Peyer's patch (tissue), 4 donors: ENCODE measurements at regions not wholly inside any gene's neighbourhood (a gene's known extent, or its start where the extent isn't known, plus 50 kb on each side); places are given as distances from the start of the nearest gene placed in this dataset.

Experiments used
- DNase-seq, 3 donors: peaks; one replicate each; pipeline ENCODE4 v3.0.0-alpha.2; 2017 to 2019
- H3K27ac ChIP-seq, 4 donors: fragments of 200-600 bp; sonication (generic); one replicate each; pipeline ENCODE4 v1.5.1; 2016 to 2019
- H3K27me3 ChIP-seq, 2 donors: fragments of 200-600 bp; sonication (generic); one replicate each; pipeline ENCODE4 v1.5.1; 2019
- H3K36me3 ChIP-seq, 3 donors: fragments of 200-600 bp; sonication (generic); one replicate each; pipeline ENCODE4 v1.5.1; 2016 to 2019
- H3K4me1 ChIP-seq, 4 donors: fragments of 200-600 bp; sonication (generic); one replicate each; pipeline ENCODE4 v1.5.1; 2016 to 2019
- H3K4me3 ChIP-seq, 4 donors: fragments of 200-600 bp; sonication (generic); 1 replicate in 3 of 4; 2 replicates in 1 of 4; pipeline ENCODE4 v1.5.1; 2016 to 2019; ENCODE audit warnings: mild to moderate bottlenecking in 1 of 4
- H3K9me3 ChIP-seq, 4 donors: fragments of 200-600 bp; sonication (generic); one replicate each; pipeline ENCODE4 v1.5.1; 2016 to 2019; ENCODE audit warnings: mild to moderate bottlenecking in 1 of 4
- POLR2A ChIP-seq, 2 donors: fragments of 450-650 bp; IDR thresholded peaks; one replicate each; pipeline ENCODE4 v1.5.1; 2017; ENCODE audit warnings: antibody characterized with exemption in 2 of 2, mild to moderate bottlenecking in 2 of 2, moderate library complexity in 2 of 2
- TF ChIP-seq, protein P1 (sequence below), 6 experiments: fragments of 450-650 bp in 4 of 6; fragments of 200-600 bp in 2 of 6; sonication (generic) in 1 of 6; IDR thresholded peaks; one replicate each; pipeline ENCODE4 v1.5.1; 2017 to 2019; ENCODE audit warnings: antibody characterized with exemption in 6 of 6, mild to moderate bottlenecking in 3 of 6, moderate library complexity in 1 of 6

GRCh38 chr1:5156416-5157120 is 502.2 kb downstream of the AJAP1 start:
- no peak for DNase-seq
- no peak for TF ChIP-seq POLR2A (IDR thresholded peaks at IDR 0.05)
- TF ChIP-seq, protein P1, sequence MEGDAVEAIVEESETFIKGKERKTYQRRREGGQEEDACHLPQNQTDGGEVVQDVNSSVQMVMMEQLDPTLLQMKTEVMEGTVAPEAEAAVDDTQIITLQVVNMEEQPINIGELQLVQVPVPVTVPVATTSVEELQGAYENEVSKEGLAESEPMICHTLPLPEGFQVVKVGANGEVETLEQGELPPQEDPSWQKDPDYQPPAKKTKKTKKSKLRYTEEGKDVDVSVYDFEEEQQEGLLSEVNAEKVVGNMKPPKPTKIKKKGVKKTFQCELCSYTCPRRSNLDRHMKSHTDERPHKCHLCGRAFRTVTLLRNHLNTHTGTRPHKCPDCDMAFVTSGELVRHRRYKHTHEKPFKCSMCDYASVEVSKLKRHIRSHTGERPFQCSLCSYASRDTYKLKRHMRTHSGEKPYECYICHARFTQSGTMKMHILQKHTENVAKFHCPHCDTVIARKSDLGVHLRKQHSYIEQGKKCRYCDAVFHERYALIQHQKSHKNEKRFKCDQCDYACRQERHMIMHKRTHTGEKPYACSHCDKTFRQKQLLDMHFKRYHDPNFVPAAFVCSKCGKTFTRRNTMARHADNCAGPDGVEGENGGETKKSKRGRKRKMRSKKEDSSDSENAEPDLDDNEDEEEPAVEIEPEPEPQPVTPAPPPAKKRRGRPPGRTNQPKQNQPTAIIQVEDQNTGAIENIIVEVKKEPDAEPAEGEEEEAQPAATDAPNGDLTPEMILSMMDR (IDR thresholded peaks at IDR 0.05): no peak
- Histone ChIP-seq H3K9me3 (no peaks in the 10 kb centered on the region), H3K27ac (no peak overlapping the region), H3K4me3 (no peak overlapping the region), H3K27me3 (no peaks in the 10 kb centered on the region), H3K36me3 (no peaks in the 10 kb centered on the region), H3K4me1 (no peaks in the 10 kb centered on the region)

- no peaks in the 10 kb centered on the region for H3K27me3 ChIP-seq
- H3K9me3 ChIP-seq: no peaks in the 10 kb centered on the region
- H3K27ac ChIP-seq: no peak overlapping the region
- H3K4me1 ChIP-seq: no peaks in the 10 kb centered on the region
- H3K4me3 ChIP-seq: no peak overlapping the region
- no peak for TF ChIP-seq POLR2A (IDR thresholded peaks at IDR 0.05)
- TF ChIP-seq, protein P1 (IDR thresholded peaks at IDR 0.05): no peak
- H3K36me3 ChIP-seq: no peaks in the 10 kb centered on the region
- no peak for DNase-seq
These were observed 497.1 kb downstream of the AJAP1 start for GRCh38 chr1:5151511-5151910.

- Histone ChIP-seq H3K4me1 (no peaks in the 10 kb centered on the region), H3K4me3 (no peak overlapping the region), H3K27me3 (no peaks in the 10 kb centered on the region), H3K36me3 (no peaks in the 10 kb centered on the region), H3K9me3 (no peaks in the 10 kb centered on the region), H3K27ac (no peak overlapping the region)
- TF ChIP-seq POLR2A (IDR thresholded peaks at IDR 0.05): no peak
- TF ChIP-seq, protein P1 (IDR thresholded peaks at IDR 0.05): no peak
- no peak for DNase-seq
These were observed 495.8 kb downstream of the AJAP1 start for GRCh38 chr1:5150191-5150590.

DNA sequence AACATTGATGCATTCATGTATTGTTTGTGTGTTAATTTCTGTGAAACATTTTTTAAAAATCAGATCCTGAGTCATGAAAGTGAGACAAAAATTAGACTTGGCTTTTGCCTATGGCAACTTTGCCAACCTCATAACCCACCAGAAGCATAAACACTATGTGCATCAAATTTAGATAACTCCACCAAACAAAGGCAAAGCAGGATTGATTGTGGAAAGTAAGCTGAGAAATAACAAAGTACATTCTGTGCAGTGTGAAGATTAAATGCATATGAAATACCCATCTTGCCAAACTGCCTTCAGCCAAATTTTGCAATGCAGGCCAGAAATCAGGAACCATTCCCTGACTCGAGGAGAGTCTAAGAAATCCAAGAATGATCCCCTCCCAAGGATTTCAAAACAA is 493.4 kb downstream of the AJAP1 start:
- TF ChIP-seq POLR2A (IDR thresholded peaks at IDR 0.05): no peak
- TF ChIP-seq, protein P1 (IDR thresholded peaks at IDR 0.05): no peak
- no peaks in the 10 kb centered on the region for H3K4me1 ChIP-seq
- H3K36me3 ChIP-seq: no peaks in the 10 kb centered on the region
- no peaks in the 10 kb centered on the region for H3K27me3 ChIP-seq
- no peak overlapping the region for H3K4me3 ChIP-seq
- H3K9me3 ChIP-seq: no peaks in the 10 kb centered on the region
- no peak for DNase-seq
- no peak overlapping the region for H3K27ac ChIP-seq

DNA sequence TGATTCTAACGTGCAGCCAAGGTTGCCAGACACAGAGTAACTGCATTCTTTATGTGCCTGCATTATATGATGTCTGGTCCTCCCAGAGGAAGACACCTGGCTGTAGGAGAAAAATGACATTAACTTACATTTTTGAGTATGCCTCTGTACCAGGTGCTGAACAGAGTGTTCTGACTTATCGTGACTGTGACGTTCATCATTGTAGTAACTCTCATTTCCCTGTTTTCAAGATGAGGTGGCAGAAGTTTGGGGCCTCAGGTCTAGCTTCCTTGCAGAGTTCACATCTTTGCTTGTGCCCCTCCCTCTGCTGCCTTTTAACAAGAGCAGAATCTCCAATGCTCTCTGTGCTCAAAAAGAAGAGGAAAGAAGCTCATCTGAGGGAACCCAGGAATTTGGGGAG is 488.0 kb downstream of the AJAP1 start:
- no peak for DNase-seq
- TF ChIP-seq, protein P1 (IDR thresholded peaks at IDR 0.05): no peak
- TF ChIP-seq POLR2A (IDR thresholded peaks at IDR 0.05): no peak
- H3K27me3 ChIP-seq: no peaks in the 10 kb centered on the region
- H3K9me3 ChIP-seq: no peaks in the 10 kb centered on the region
- H3K4me3 ChIP-seq: no peak overlapping the region
- H3K4me1 ChIP-seq: no peaks in the 10 kb centered on the region
- no peaks in the 10 kb centered on the region for H3K36me3 ChIP-seq
- no peak overlapping the region for H3K27ac ChIP-seq

- Histone ChIP-seq H3K27me3 (no peaks in the 10 kb centered on the region), H3K9me3 (no peaks in the 10 kb centered on the region), H3K36me3 (no peaks in the 10 kb centered on the region), H3K4me1 (no peaks in the 10 kb centered on the region), H3K27ac (no peak overlapping the region), H3K4me3 (no peak overlapping the region)
- TF ChIP-seq, protein P1 (IDR thresholded peaks at IDR 0.05): no peak
- TF ChIP-seq POLR2A (IDR thresholded peaks at IDR 0.05): no peak
- no peak for DNase-seq
These were observed 487.3 kb downstream of the AJAP1 start for GRCh38 chr1:5141750-5142149.
